ENCODE measurements at regions not wholly inside any gene's neighbourhood (a gene's known extent, or its start where the extent isn't known, plus 50 kb on each side); places are given as distances from the start of the nearest gene placed in this dataset.
"Not testable (repeated sequence)": the region's sequence is repeated elsewhere in the genome, so short reads cannot be mapped to it uniquely, and the experiment has no call there.

DNA sequence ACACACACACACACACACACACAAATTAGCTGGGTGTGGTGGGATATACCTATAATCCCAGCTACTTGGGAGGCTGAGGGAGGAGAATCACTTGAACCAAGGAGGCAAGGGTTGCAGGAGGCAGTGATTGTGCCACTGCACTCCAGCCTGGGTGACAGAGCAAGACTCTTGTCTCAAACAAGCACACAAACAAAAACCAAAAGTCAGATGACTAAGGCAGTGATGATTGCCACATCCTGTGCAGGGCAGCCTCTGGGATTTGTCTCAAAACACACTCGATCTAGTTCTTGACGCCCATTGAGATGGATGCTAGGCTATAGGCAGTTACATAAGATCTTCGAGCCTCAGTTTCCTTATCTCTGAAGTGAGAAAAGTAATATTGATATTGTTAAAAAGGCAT, 183.1 kb upstream of the NOTCH2NLA start:
- not testable (repeated sequence) for DNase-seq (ENCODE audit: low read depth)

DNA sequence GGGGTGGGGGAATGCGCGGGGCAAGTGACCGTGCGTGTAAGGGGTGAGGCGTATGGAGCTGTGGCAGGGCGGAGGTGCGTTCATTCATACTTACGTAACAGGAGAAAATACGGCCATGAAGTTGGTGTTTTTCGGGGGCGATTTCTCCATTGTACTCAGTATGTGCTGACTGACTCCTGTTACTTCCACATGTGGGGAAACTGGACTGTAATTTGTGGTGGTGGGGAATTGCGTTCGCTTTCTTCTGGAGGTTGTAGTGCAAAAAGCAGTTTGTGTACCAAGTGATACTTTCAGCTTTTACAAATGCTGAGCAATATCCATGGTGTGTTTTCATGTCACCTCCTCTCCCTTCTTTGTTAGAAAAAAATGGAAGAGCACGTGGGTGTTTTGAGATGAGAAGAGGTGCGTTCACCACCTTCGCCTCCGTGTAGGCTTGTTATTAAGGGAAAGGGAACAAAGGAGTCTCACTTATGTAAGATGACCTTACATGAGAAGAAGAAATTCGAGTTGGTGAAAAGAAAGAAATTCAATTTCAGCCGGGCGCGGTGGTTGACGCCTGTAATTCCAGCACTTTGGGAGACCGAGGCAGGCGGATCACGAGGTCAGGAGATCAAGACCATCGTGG, 181.1 kb upstream of the NOTCH2NLA start:
- DNase-seq (ENCODE audit: low read depth), result not testable (repeated sequence)

DNA sequence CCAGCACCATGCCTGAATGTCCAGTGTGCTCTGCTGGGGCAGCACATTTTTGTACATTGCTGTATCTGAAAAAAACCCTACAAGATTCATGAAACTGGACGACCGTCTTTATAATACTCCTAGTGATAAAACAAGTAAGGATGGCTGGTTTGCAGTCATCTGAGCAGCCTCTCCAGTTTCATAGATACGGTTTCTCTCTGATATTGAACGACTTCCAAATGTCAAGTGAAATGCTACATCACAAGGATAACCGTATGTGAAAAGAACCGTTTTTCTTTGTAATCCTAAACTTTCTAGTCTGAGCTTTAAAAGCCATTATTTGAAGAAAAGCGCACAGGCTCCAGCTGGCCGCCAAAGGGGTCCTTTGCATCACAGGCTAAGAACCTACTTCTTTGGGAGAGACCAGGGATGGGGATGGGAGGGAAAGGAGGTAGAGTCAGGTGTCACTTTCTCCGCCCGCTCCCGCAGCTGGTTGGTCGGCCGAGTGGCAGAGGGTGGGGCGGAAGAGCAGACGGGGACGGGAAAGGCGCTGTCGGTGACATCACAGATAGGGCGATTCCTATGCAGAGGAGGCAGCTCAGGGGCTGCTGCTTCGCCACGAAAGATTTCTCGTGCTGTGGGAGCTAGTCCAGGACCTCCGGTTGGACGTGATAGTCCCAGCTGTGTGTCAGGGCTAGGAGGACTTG, 180.4 kb upstream of the NOTCH2NLA start:
- DNase-seq (ENCODE audit: low read depth), result not testable (repeated sequence)

DNA sequence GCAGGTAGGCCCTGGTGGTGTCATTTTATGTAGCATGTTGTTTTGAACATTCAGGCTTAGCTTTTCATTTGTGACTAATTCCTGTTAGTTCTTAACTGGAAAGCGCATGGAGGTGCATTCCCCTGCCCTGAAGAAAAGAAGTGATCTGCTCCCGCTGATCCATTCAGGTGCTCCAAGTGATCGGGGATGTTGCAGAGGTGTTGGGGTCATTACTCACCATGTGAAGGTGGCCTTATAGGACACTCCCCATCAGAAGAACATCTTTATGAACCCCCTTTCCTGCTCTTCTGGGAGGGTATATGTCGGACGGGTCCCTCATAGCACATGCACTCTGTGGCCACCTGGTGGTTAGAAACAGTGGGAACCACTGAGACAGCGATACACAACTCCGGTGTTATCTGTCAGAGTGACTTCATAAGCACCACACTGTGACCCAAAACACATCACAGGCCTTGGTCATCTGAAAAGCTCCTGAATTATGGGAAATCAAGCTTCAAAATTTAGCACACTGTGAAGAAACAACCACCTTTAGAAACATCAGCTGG, 172.5 kb upstream of the NOTCH2NLA start:
- not testable (repeated sequence) for DNase-seq (ENCODE audit: low read depth)

DNA sequence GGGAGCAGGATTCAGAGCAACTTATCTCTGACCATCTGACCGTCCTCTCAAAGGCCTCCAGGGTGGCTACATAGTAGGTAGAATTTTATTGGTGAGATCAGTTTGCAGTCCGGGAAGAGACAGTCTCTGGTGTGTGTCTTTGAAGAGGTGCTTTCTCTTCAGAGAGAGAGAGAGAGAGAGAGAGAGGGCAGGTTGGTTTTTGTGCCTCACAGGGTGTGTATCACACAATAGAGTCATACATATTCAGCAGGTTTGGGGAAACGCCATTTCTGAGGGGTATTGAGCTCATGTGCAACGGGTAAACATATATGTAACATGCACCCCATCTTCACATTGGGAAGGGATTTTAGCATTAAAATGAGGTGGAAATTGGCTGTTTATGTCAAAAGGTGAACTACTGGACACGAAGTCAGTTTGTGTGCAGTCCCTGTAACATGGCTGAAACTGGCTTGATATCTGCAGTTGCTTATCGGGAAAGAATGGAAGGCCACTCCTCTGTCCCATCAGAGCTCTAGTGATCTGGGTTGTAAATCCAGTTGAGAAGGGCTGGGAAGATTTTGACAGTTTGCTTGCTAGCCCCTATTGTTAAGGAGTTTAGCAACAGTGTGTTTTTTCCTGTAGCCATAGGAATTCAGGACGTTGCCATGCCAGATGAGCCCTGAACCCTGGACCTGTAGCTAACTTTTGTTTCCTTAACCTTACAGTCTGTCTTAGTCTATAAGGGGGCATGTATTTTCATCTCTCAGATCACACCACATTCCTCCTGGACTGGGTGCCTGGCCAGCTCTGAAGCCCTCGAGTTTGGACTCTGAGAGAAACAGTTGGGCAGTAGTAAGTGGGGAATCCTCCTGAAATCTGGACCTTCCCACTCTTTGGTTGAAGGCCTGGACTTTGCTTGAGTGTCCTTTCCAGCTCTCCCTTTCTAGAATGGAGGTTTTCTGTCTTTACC, 171.6 kb upstream of the NOTCH2NLA start:
- DNase-seq (ENCODE audit: low read depth), result not testable (repeated sequence)

DNA sequence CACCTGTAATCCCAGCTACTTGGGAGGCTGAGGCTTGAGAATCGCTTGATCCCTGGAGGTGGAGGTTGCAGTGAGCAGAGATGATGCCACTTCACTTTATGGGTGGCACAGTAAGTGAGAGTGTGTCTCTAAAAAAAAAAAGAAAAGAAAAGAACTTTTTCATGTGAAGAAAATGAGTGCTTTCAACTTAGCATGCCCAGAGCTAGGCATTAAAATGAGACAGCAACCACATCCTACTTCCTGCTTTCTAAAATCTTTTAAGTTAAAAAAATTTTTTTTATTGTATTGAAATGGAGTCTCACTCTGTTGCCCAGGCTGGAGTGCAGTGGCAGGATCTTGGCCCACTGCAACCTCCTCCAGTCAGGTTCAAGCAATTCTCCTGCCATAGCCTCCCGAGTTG, 170.4 kb upstream of the NOTCH2NLA start:
- DNase-seq (ENCODE audit: low read depth), result not testable (repeated sequence)

DNA sequence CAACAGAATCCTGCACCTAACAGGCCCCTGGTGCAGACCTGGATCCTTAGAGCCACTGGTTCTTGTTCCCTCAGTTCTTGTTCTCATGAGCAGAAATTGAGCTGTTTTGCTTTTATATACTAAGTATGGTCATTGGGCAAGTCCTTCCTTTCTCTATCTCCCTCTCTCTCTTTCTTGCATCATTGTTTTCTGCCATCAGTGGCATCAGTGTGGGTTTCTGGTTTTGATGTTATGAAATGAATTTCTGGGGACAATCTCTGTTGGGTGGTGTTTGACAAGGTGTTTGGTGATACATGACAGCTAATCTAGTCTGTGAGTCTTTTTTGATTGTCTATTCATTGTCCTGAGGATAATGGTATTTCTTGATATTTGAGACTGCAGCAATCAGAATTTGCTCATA, 168.0 kb upstream of the NOTCH2NLA start:
- not testable (repeated sequence) for DNase-seq (ENCODE audit: low read depth)

DNA sequence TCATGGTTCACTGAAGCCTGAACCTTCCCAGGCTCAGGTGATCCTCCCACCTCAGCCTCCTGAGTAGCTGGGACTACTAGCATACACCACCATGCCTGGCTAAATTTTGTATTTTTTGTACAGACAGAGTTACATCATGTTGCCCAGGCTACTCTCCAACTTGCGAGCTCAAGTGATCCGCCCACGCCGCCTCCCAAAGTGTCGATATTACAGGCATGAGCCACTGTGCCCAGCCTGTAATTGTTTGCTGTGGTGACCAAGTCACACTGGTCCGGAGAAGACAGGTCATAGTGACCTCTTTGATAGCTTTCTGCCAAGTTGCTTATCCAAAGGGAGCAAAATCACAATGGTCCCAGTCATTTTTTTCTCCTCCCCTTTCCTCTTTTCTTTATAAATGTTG, 167.4 kb upstream of the NOTCH2NLA start:
- DNase-seq (ENCODE audit: low read depth), result not testable (repeated sequence)

DNA sequence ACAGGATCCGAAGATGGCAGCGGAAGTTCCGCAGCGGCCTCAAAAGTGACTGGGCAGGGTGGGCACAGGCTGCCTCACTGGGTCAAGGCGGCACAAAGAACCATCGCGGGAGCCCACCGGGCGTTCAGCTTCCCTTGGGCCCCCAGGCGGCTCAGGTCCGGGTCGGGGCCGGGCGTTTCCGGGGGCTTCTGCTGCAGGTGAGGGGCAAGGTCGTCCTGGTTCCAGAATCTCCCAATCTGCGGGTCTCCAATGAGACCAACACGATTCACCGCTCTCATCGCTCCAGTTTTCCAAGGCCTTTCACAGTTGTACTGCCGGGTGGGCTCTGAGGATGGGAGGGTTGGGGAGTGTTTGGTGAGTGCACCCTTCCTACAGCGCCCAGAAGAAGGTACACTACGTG, 165.0 kb upstream of the NOTCH2NLA start:
- DNase-seq (ENCODE audit: low read depth), result not testable (repeated sequence)

DNA sequence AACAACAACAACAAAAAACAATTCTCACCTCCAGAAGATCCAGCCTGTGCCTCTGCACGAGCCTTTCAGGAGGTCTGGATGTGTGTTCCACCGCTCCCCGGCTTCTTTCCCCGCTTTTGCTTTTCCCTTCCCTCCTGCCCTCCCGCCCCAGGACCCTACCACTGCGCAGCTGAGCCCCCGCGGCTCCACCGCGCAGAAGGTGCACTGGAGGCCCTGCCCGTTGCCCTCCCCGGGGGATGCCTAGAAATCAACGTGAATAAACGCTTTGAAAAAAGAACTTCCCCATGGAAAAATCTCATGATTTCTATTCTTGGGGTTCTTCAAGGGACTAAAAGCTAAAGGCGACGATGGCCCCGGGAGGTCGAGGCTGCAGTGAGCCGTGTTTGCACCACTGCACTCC, 164.3 kb upstream of the NOTCH2NLA start:
- not testable (repeated sequence) for DNase-seq (ENCODE audit: low read depth)

DNA sequence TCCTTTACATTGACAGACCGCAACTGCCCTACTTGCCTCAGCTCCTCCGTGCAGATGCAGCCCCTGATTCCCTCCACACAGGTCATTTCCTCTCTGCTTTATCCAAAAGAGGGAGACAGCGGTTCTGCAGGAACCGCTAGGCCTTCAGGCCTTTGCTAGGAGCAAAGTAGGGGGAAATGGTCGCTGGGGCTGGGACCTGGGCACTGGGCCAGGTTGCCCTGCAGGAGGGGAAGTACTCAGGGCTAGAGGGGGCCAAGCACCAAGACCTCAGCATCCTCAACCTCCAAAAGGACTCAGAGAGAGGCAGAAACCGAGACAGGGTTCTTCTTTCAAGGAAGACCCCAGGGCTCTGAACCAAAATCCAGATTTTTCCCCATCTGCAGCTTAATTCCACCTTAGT, 160.4 kb upstream of the NOTCH2NLA start:
- DNase-seq (ENCODE audit: low read depth), result not testable (repeated sequence)

DNA sequence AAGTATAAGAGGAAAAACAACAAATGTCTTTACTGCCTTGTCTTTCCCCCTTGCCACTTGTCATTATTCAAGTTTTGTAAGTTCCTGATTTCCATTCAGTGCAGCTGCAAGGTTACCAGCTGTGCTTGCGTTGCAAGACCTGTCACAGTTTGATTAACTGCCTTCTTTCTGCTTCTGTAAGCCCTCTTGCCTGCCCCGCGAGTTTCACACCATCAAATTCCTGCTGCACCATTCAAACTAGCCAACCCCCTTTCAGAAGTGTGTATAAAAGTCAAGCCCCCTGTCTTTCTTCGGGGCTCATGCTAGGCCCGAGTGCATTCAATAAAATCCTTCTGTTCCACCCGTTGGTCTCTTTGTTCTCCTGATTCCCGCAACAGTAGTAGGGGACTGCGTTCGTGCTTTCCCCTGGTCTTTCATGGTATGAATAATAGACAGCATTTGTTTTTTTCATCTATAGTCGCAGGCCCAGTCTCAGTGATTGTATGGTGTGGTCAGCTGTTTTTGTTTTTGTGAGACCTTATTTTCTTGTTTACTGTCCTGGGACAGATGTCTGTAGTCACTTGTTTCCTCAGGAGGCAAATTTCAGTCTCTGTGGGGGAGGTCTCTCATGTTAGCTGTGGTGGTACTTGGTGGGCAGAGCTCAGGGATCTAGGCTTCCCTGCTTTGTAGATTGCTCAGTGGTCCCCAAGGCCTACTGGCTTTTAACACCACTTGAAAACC, 159.1 kb upstream of the NOTCH2NLA start:
- DNase-seq (ENCODE audit: low read depth), result not testable (repeated sequence)

DNA sequence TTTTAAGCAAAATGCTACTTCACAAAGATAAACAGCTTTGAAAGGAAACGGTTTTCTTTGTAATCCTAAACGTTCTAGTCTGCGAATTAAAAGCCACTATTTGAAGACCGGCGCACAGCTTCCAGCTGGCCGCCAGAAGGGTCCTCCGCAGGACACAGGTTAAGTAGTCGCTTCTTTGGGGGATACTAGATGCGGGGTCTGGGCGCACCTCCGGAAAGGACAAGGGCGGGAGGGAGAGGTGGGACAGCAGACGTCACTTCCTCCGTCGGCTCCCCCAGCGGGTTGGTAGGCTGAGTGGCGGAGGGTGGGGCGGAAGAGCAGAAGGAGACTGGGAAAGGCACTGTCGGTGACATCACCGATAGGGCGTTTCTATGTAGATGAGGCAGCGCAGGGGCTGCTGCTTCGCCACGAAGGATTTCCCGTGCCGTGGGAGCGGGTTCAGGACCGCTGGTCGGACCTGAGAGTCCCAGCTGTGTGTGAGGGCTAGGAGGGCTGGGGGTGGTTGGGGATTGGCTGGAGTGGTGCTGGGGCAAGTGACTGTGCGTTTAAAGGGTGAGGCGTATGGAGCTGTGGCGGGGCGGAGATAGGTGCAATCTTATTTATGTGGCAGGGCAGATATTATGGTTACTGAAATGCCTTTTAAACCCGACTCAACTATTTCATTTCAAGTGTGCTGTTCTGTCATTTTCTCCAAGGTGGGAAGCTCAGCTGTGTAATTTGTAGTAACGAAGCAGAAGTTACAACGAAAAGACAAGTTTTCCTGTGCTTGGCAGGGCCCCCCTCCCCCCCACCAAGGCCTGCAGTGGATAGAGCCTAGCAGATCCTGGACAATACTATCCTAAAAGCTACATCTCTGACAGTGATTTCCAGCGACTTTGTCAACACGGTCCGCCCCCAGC, 158.3 kb upstream of the NOTCH2NLA start:
- DNase-seq (ENCODE audit: low read depth), result not testable (repeated sequence)

DNA sequence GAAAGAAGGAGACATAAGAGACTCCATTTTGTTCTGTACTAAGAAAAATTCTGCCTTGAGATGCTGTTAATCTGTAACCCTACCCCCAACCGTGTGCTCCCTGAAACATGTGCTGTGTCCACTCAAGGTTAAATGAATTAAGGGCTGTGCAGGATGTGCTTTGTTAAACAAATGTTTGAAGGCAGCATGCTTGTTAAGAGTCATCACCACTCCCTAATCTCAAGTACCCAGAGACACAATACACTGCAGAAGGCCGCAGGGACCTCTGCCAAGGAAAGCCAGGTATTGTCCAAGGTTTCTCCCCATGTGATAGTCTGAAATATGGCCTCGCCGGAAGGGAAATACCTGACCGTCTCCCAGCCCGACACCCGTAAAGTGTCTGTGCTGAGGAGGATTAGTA, 152.4 kb upstream of the NOTCH2NLA start:
- not testable (repeated sequence) for DNase-seq (ENCODE audit: low read depth)

DNA sequence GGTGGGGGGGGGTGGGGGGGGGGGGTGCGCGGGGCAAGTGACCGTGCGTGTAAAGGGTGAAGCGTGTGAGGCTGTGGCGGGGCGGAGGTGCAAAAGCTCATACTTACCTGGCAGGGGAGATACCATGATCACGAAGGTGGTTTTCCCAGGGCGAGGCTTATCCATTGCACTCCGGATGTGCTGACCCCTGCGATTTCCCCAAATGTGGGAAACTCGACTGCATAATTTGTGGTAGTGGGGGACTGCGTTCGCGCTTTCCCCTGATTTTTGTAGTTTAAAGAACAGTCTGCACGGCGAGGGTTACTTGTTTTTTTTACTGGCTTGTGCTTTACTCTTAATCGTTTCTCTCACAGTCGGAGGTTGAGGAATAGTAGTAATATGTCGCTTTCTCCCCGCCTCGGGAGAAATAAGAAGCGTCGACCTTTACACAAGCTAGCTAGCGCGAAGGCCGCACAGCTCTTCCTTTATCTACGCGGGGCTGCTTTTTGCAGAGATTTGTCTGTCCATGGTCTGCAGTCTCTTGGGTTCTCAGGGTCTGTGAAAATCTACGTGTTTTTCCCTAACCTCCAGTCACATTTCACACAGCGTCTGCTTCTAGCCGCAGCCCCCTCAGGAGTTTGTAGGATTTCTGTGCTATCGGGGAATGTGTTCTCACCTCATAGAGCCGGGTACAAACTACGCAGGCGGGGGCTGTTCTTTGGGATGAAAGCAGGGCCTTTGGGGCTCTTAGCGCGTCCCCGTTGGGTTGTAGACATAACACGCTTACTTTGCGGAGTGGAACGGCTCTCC, 148.1 kb upstream of the NOTCH2NLA start:
- DNase-seq (ENCODE audit: low read depth), result peak; percentile 38

DNA sequence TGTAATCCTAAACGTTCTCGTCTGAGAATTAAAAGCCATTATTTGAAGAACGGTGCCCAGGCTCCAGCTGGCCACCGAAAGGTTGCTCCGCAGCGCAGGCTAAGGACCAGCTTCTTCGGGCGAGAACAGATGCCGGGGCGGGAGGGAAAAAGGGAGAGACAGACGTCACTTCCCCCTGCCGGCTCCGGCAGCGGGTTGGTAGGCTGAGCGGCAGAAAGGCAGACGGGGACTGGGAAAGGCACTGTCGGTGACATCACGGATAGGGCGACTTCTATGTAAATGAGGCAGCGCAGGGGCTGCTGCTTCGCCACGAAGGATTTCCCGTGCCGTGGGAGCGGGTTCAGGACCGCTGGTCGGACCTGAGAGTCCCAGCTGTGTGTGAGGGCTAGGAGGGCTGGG, 147.5 kb upstream of the NOTCH2NLA start:
- DNase-seq (ENCODE audit: low read depth), result peak; percentile 70

DNA sequence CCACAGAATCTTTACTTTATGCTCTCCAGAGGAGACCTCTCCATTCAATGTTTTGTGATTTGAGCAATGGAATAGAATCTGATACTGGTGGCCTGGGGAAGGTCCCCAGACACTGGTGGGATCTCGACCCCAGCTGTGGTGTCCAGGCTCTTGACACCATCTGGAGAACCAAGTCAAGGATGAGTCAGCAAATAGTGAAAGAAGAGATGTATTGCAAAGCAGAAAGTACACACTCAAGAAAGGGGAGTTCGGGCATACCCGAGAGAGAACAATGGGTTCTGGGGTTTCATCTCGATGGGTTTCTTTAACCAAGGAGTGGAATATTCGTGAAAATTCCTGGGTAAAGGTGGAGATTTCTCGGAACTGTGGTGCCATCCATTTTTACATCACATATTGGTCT, 146.3 kb upstream of the NOTCH2NLA start:
- DNase-seq (ENCODE audit: low read depth), result not testable (repeated sequence)

DNA sequence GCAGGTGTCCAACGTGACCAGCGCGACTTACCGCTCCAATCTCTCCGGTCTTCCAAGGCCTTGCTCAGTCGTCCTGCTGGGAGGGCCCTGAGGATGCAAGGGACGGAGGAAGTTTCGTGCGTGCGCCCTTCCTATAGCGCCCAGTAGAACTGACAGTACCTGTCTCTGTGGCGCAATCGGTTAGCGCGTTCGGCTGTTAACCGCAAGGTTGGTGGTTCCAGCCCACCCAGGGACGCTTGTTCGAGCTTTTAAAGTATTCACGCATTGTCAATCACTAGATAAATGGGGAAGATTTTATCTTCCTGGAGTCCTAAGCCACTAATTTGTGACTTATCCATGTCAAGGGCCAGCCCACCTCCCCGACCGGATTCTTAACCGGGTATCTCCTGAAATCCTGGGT, 141.1 kb upstream of the NOTCH2NLA start:
- DNase-seq (ENCODE audit: low read depth), result peak; percentile 17

DNA sequence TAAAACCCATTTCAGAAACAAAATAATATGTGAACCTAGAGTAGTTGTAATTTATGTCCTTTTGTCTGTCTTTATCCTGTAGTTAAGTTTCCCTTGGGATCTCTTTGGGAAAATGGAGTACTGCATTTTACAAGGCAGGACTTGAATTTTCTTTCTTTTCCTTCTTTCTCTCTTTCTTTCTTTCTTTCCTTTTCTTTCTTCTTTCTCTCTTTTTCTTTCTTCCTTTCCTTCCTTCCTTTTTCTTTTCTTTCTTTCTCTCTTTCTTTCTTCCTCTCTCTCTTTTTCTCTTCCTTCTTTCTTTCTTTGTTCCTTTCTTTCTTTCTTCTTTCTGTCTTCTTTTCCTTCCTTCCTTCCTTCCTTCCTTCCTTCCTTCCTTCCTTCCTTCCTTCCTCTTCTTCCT, 126.6 kb upstream of the NOTCH2NLA start:
- DNase-seq (ENCODE audit: low read depth), result not testable (repeated sequence)

DNA sequence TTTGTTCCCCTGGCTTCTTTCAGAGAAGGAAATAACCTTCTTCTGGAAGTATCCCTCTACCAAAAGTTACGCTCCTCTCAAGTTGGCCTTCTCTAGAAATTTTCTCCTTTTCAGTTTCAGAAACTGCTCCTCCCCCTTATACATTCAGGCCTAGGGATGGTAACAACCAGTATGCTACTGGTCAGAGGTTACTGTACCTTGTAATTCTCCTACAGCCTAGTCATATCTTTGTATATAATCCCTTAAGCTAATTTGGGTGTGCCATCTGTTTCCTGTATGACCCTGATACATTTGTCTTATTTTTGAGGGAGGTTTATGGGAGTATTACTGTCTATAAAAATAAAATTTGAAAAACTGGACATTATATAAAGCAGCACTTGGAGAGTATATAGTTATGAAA, 98.0 kb upstream of the NOTCH2NLA start:
- DNase-seq (ENCODE audit: low read depth), result not testable (repeated sequence)
